GM21528 (cell line): ENCODE measurements at regions not wholly inside any gene's neighbourhood (a gene's known extent, or its start where the extent isn't known, plus 50 kb on each side); places are given as distances from the start of the nearest gene placed in this dataset.

ENCODE experiments used
- ATAC-seq: cut with Tn5 transposase; IDR thresholded peaks from one replicate; pipeline ENCODE4 v1.9.1; 2021; ENCODE audit warnings: mild to moderate bottlenecking, moderate library complexity; ENCODE audit not compliant: unreplicated experiment, low FRiP score

- no peak for ATAC-seq
These were observed 339.4 kb upstream of the SLCO3A1 start for GRCh38 chr15:91514147-91514546.

- no peak for ATAC-seq
These were observed 338.2 kb upstream of the SLCO3A1 start for GRCh38 chr15:91515188-91515754.

- no peak for ATAC-seq
These were observed 336.6 kb upstream of the SLCO3A1 start for GRCh38 chr15:91516866-91517265.

GRCh38 chr15:91517491-91518200 is 335.9 kb upstream of the SLCO3A1 start:
- no peak for ATAC-seq

GRCh38 chr15:91520850-91521249 is 332.7 kb upstream of the SLCO3A1 start:
- no peak for ATAC-seq

- no peak for ATAC-seq
These were observed 332.0 kb upstream of the SLCO3A1 start for GRCh38 chr15:91521548-91521947.

GRCh38 chr15:91521996-91522395 is 331.5 kb upstream of the SLCO3A1 start:
- ATAC-seq = no peak

- ATAC-seq = no peak
These were observed 330.7 kb upstream of the SLCO3A1 start for GRCh38 chr15:91522605-91523332.

- ATAC-seq = no peak
These were observed 329.9 kb upstream of the SLCO3A1 start for GRCh38 chr15:91523596-91523995.

GRCh38 chr15:91524534-91524933 is 329.0 kb upstream of the SLCO3A1 start:
- ATAC-seq = no peak

- ATAC-seq = no peak
These were observed 327.8 kb upstream of the SLCO3A1 start for GRCh38 chr15:91525751-91526150.

GRCh38 chr15:91526424-91526823 is 327.1 kb upstream of the SLCO3A1 start:
- no peak for ATAC-seq

- ATAC-seq = no peak
These were observed 324.7 kb upstream of the SLCO3A1 start for GRCh38 chr15:91528801-91529200.

GRCh38 chr15:91529534-91529933 is 324.0 kb upstream of the SLCO3A1 start:
- ATAC-seq = no peak

GRCh38 chr15:91530279-91530678 is 323.2 kb upstream of the SLCO3A1 start:
- no peak for ATAC-seq

GRCh38 chr15:91530956-91531582 is 322.4 kb upstream of the SLCO3A1 start:
- ATAC-seq = no peak

GRCh38 chr15:91534235-91534634 is 319.3 kb upstream of the SLCO3A1 start:
- ATAC-seq = no peak

GRCh38 chr15:91534976-91535375 is 318.5 kb upstream of the SLCO3A1 start:
- ATAC-seq = no peak

- ATAC-seq = no peak
These were observed 317.5 kb upstream of the SLCO3A1 start for GRCh38 chr15:91535856-91536500.

GRCh38 chr15:91537856-91538255 is 315.7 kb upstream of the SLCO3A1 start:
- no peak for ATAC-seq

GRCh38 chr15:91538782-91539181 is 314.7 kb upstream of the SLCO3A1 start:
- ATAC-seq = no peak
